ENCODE measurements at regions not wholly inside any gene's neighbourhood (a gene's known extent, or its start where the extent isn't known, plus 50 kb on each side); places are given as distances from the start of the nearest gene placed in this dataset.

- TF ChIP-seq POLR2AphosphoS5 (IDR thresholded peaks at IDR 0.05; ENCODE audit: low read depth, low read length) (no peak), TAF1 (IDR thresholded peaks at IDR 0.05; ENCODE audit: borderline replicate concordance, insufficient read depth, low read length) (no peak), FOXP2 (optimal IDR thresholded peaks at IDR 0.05; ENCODE audit: borderline replicate concordance, extremely low read depth, extremely low read length, insufficient read depth) (no peak), SIN3A (IDR thresholded peaks at IDR 0.05; ENCODE audit: borderline replicate concordance, insufficient read depth, low read length) (no peak)
- TF ChIP-seq, protein P1, sequence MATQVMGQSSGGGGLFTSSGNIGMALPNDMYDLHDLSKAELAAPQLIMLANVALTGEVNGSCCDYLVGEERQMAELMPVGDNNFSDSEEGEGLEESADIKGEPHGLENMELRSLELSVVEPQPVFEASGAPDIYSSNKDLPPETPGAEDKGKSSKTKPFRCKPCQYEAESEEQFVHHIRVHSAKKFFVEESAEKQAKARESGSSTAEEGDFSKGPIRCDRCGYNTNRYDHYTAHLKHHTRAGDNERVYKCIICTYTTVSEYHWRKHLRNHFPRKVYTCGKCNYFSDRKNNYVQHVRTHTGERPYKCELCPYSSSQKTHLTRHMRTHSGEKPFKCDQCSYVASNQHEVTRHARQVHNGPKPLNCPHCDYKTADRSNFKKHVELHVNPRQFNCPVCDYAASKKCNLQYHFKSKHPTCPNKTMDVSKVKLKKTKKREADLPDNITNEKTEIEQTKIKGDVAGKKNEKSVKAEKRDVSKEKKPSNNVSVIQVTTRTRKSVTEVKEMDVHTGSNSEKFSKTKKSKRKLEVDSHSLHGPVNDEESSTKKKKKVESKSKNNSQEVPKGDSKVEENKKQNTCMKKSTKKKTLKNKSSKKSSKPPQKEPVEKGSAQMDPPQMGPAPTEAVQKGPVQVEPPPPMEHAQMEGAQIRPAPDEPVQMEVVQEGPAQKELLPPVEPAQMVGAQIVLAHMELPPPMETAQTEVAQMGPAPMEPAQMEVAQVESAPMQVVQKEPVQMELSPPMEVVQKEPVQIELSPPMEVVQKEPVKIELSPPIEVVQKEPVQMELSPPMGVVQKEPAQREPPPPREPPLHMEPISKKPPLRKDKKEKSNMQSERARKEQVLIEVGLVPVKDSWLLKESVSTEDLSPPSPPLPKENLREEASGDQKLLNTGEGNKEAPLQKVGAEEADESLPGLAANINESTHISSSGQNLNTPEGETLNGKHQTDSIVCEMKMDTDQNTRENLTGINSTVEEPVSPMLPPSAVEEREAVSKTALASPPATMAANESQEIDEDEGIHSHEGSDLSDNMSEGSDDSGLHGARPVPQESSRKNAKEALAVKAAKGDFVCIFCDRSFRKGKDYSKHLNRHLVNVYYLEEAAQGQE (IDR thresholded peaks at IDR 0.05; ENCODE audit: insufficient read depth in 1 of 2, low read depth in 2 of 2, low read length in 2 of 2), result no peak
These were observed 99.3 kb upstream of the SFSWAP start for GRCh38 chr12:131611416-131612091.

All from PFSK-1 (cell line).